ENCODE measurements at regions not wholly inside any gene's neighbourhood (a gene's known extent, or its start where the extent isn't known, plus 50 kb on each side); places are given as distances from the start of the nearest gene placed in this dataset.

DNA sequence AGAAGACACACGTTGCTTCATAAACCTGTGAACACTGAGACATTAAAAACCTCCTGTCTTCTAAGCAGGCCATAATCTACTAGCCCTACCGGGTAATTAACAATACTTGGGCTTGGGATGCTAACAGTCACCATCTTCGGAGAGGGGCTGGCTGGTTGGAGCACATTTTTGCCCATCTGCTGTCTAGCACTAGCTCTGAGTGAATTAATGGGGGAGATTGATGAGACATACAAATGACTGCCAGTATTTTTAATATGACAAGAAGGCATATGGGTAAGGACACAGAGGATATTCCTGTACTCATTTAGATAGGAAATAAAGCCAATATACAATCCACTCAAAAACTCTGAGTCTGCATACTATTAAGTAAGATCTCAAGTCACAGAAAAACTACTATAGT is 651.6 kb upstream of the SOX11 start:
- TF ChIP-seq ZFX (IDR thresholded peaks at IDR 0.05; ENCODE audit: borderline replicate concordance): no peak
- no peak for TF ChIP-seq CTCF (IDR thresholded peaks at IDR 0.05)
- H3K27ac ChIP-seq: no peak overlapping the region

GRCh38 chr2:5041501-5041900 is 650.7 kb upstream of the SOX11 start:
- TF ChIP-seq ZFX (IDR thresholded peaks at IDR 0.05; ENCODE audit: borderline replicate concordance): no peak
- TF ChIP-seq CTCF (IDR thresholded peaks at IDR 0.05): no peak
- no peak overlapping the region for H3K27ac ChIP-seq

DNA sequence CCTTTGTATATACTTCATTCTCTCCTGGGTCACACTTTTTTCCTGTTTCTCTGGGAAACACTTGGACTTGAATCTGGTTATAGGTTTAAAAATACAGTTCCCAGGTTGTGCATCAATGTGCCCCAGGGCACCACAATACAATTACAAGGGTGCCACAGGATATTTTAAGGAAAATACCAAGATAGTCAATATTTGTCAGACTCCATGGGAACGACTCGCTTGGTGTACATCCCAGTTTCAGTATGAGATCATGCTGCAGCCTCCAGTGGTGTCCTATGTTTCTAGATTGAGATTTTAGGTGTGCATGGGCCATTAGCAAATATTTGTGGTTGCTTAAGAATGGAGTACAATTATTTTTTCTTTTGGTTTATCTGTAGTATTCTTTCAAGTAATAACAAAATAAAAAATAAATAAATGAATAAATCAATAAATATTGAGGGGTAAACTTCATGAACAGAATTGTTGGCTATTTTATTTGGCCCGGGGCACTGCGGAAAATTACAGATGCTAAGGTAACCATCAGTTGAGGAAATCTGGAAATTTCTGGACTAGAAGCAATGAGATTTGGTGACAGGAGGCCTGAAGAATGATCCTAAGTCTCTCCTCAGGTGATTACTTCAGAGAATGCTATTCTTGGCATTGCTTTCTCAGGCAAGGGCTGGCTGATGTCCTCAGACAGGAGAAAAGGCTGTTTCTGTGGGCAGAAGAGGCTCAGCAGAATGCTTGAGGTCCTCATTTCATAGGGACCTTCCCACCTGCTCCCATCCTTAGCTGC is 649.3 kb upstream of the SOX11 start:
- no peak overlapping the region for H3K27ac ChIP-seq
- TF ChIP-seq CTCF (IDR thresholded peaks at IDR 0.05) (no peak), ZFX (IDR thresholded peaks at IDR 0.05; ENCODE audit: borderline replicate concordance) (no peak)

DNA sequence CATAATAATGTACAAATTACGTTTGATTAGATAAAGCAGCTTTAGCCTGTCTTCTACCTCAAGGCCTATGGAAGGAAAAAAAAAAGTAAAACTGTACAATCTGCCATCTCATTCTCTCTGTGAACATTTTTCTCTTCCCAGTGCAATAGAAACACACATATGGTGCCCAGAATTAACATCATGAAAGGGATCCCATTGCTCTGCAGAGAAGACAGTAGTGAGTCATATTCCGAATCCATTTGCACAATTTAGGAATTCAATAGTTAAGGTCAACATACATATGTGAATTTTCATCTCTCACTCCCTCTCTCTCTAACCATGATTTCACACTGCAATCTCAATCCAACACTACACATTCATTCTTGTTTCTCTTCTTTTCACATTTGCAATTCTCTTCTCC is 640.9 kb upstream of the SOX11 start:
- no peak overlapping the region for H3K27ac ChIP-seq
- TF ChIP-seq CTCF (IDR thresholded peaks at IDR 0.05) (no peak), ZFX (IDR thresholded peaks at IDR 0.05; ENCODE audit: borderline replicate concordance) (no peak)

DNA sequence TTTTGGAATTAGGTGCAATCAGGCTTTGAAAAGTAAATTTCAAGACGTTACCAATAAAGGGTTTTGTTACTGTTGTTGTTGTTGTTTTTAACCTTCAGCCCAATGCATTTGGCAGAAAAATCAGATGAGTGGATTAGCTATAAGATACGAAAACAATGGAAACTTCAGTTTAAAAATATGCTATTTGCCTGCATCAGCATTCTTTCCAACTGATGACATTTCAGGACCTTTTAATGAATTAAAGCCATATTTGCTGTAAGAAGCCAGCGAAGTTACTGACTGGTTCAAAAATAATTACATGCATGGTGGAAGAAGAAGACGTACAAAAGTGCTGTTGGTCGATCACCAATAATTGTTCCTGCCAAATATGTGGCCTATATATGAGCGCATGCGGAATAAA is 639.3 kb upstream of the SOX11 start:
- no peak overlapping the region for H3K27ac ChIP-seq
- no peak for TF ChIP-seq ZFX (IDR thresholded peaks at IDR 0.05; ENCODE audit: borderline replicate concordance)
- TF ChIP-seq CTCF (IDR thresholded peaks at IDR 0.05): no peak

DNA sequence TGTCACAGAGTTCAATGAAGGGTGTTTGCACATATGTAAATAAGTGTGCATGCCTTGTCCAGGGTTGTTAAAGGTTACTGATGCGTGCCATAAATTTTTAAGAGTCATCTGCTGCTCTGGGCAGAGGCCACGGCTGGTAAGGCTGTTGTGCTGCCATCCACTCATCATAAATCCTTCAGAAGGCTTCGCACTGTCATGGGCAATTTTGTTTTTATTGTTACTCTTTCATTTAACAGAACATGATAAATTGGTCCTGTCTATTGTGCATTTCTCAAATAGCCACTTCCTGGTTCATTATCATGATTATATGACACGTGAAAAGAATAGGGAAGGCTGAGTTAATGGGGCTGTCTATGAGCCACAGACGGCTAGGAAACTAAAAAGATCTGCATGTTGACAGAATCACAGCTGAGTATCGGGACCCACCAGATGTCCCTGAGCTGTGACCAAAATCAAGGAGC is 634.3 kb upstream of the SOX11 start:
- TF ChIP-seq ZFX (IDR thresholded peaks at IDR 0.05; ENCODE audit: borderline replicate concordance) (no peak), CTCF (IDR thresholded peaks at IDR 0.05) (no peak)

DNA sequence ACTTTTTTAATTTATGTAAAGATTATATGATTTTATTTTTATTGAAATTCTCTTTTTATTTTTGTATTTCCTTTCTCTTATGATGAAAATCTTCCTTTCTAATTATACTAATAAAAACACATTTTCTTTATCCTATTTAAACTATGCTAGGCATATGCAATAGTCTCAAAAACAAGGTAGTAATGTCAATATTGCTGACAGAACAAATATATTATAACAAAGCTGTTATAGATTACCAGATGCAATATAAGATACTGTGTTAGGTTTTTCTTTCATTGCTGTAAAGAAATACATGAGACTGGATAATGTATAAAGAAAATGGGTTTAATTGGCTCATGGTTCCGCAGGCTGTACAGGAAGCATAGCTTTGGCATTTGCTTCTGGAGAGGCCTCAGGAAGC is 631.2 kb upstream of the SOX11 start:
- TF ChIP-seq ZFX (IDR thresholded peaks at IDR 0.05; ENCODE audit: borderline replicate concordance): no peak
- no peak for TF ChIP-seq CTCF (IDR thresholded peaks at IDR 0.05)
- H3K27ac ChIP-seq: no peak overlapping the region

More for the DNA sequence above, 634.3 kb upstream of the SOX11 start:
- no peak overlapping the region for H3K27ac ChIP-seq
